OCI-LY1 (cell line): ENCODE measurements at regions not wholly inside any gene's neighbourhood (a gene's known extent, or its start where the extent isn't known, plus 50 kb on each side); places are given as distances from the start of the nearest gene placed in this dataset.

Experiments used
- EZH2 ChIP-seq: fragments of 200-600 bp; sonication (generic), shearing (Covaris generic); IDR thresholded peaks from 2 replicates; pipeline ENCODE4 v1.8.0; 2017; ENCODE audit warnings: borderline replicate concordance, mixed run types, mild to moderate bottlenecking, antibody characterized with exemption, low read length, moderate library complexity, mixed read lengths
- TF ChIP-seq, protein P1 (sequence below): fragments of 200-600 bp; sonication (generic), shearing (Covaris generic); IDR thresholded peaks from 2 replicates; pipeline ENCODE4 v1.5.1; 2017; ENCODE audit warnings: mild to moderate bottlenecking, antibody characterized with exemption, low read length, moderate library complexity, mixed read lengths

DNA sequence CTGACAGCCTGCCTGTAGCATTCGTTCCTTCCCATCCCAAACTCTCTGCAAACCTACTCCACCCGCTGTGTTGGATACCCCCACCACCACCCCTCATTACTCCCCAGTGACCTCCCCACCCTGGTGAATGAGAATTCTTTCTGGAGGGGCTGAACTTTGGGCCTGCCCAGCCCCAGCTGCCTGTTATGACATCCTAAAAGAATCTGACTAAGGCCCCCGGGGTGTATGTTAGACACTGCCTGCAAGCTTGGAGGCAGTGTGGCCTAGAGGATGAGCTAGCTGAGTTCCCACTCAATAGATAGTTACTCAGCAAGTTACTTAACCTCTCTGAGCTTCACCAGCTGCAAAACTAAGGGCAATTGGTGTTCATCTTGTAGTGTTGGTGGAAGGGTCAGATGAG, 110.2 kb upstream of the FGGY start:
- TF ChIP-seq, protein P1, sequence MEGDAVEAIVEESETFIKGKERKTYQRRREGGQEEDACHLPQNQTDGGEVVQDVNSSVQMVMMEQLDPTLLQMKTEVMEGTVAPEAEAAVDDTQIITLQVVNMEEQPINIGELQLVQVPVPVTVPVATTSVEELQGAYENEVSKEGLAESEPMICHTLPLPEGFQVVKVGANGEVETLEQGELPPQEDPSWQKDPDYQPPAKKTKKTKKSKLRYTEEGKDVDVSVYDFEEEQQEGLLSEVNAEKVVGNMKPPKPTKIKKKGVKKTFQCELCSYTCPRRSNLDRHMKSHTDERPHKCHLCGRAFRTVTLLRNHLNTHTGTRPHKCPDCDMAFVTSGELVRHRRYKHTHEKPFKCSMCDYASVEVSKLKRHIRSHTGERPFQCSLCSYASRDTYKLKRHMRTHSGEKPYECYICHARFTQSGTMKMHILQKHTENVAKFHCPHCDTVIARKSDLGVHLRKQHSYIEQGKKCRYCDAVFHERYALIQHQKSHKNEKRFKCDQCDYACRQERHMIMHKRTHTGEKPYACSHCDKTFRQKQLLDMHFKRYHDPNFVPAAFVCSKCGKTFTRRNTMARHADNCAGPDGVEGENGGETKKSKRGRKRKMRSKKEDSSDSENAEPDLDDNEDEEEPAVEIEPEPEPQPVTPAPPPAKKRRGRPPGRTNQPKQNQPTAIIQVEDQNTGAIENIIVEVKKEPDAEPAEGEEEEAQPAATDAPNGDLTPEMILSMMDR: no peak
- no peak for TF ChIP-seq EZH2
